GM19328 (cell line): ENCODE measurements at regions not wholly inside any gene's neighbourhood (a gene's known extent, or its start where the extent isn't known, plus 50 kb on each side); places are given as distances from the start of the nearest gene placed in this dataset.

ENCODE experiments used
- ATAC-seq: cut with Tn5 transposase; IDR thresholded peaks from one replicate; pipeline ENCODE4 v1.9.1; 2021; ENCODE audit warnings: mild to moderate bottlenecking, moderate library complexity; ENCODE audit not compliant: unreplicated experiment

GRCh38 chr16:62424206-62424605 is 388.0 kb upstream of the CDH8 start:
- no peak for ATAC-seq

- ATAC-seq, result no peak
These were observed 372.5 kb upstream of the CDH8 start for GRCh38 chr16:62408760-62409159.

- no peak for ATAC-seq
These were observed 370.1 kb upstream of the CDH8 start for GRCh38 chr16:62406387-62406786.

GRCh38 chr16:62404842-62405611 is 368.8 kb upstream of the CDH8 start:
- ATAC-seq, result no peak

GRCh38 chr16:62392698-62393097 is 356.5 kb upstream of the CDH8 start:
- no peak for ATAC-seq

- ATAC-seq, result no peak
These were observed 355.7 kb upstream of the CDH8 start for GRCh38 chr16:62391940-62392339.

- no peak for ATAC-seq
These were observed 354.9 kb upstream of the CDH8 start for GRCh38 chr16:62391134-62391533.

GRCh38 chr16:62390214-62390613 is 354.0 kb upstream of the CDH8 start:
- ATAC-seq, result no peak

GRCh38 chr16:62386411-62386810 is 350.2 kb upstream of the CDH8 start:
- ATAC-seq, result no peak

GRCh38 chr16:62383941-62384340 is 347.7 kb upstream of the CDH8 start:
- ATAC-seq, result no peak

GRCh38 chr16:62370445-62370844 is 334.2 kb upstream of the CDH8 start:
- no peak for ATAC-seq

GRCh38 chr16:62363501-62363900 is 327.3 kb upstream of the CDH8 start:
- no peak for ATAC-seq

- ATAC-seq, result no peak
These were observed 317.1 kb upstream of the CDH8 start for GRCh38 chr16:62353355-62353754.

GRCh38 chr16:62342216-62342615 is 306.0 kb upstream of the CDH8 start:
- ATAC-seq, result no peak

- no peak for ATAC-seq
These were observed 299.1 kb upstream of the CDH8 start for GRCh38 chr16:62335356-62335755.

GRCh38 chr16:62321606-62322005 is 285.4 kb upstream of the CDH8 start:
- ATAC-seq, result no peak

GRCh38 chr16:62298600-62298999 is 262.4 kb upstream of the CDH8 start:
- no peak for ATAC-seq

- no peak for ATAC-seq
These were observed 258.2 kb upstream of the CDH8 start for GRCh38 chr16:62294213-62294972.

GRCh38 chr16:62288990-62289629 is 252.9 kb upstream of the CDH8 start:
- ATAC-seq, result no peak

- no peak for ATAC-seq
These were observed 244.3 kb upstream of the CDH8 start for GRCh38 chr16:62280506-62280905.

GRCh38 chr16:62277942-62278341 is 241.7 kb upstream of the CDH8 start:
- no peak for ATAC-seq

- no peak for ATAC-seq
These were observed 240.4 kb upstream of the CDH8 start for GRCh38 chr16:62276637-62277036.
